Astrocyte (in vitro differentiated cells and primary cell): ENCODE measurements at regions not wholly inside any gene's neighbourhood (a gene's known extent, or its start where the extent isn't known, plus 50 kb on each side); places are given as distances from the start of the nearest gene placed in this dataset.

Source experiments
- DNase-seq: peaks from one replicate; pipeline ENCODE4 v3.0.0-alpha.2; 2010; ENCODE audit warnings: low read depth
- FAIRE-seq: peaks from 2 replicates; lab custom pipeline; 2011; peaks lifted over from hg19 to GRCh38; lab: Jason Lieb, UNC
- H2AFZ ChIP-seq: 2 replicates; pipeline ENCODE4 v1.6.0; 2012; ENCODE audit warnings: low read depth, low read length, inconsistent platforms
- H3K27ac ChIP-seq: 2 replicates; pipeline ENCODE4 v1.5.1; 2011; ENCODE audit warnings: low read depth, low read length, inconsistent platforms
- H3K27me3 ChIP-seq: 2 replicates; pipeline ENCODE4 v1.6.0; 2011; ENCODE audit warnings: low read length, inconsistent platforms; ENCODE audit not compliant: insufficient read depth
- H3K36me3 ChIP-seq: 2 replicates; pipeline ENCODE4 v1.5.1; 2011; ENCODE audit warnings: low read length, inconsistent platforms; ENCODE audit not compliant: insufficient read depth
- H3K4me1 ChIP-seq: 2 replicates; pipeline ENCODE4 v1.5.1; 2011; ENCODE audit warnings: low read length, inconsistent platforms; ENCODE audit not compliant: insufficient read depth
- H3K4me2 ChIP-seq: 2 replicates; pipeline ENCODE4 v1.6.0; 2012; ENCODE audit warnings: low read length, inconsistent platforms
- H3K4me3 ChIP-seq: 2 replicates; pipeline ENCODE4 v1.5.1; 2011; ENCODE audit warnings: low read depth, mild to moderate bottlenecking, low read length, inconsistent platforms; ENCODE audit not compliant: insufficient read depth
- H3K79me2 ChIP-seq: 2 replicates; pipeline ENCODE4 v1.6.0; 2012; ENCODE audit warnings: mild to moderate bottlenecking, low read length, inconsistent platforms; ENCODE audit not compliant: insufficient read depth
- H3K9ac ChIP-seq: 2 replicates; pipeline ENCODE4 v1.6.0; 2012; ENCODE audit warnings: mild to moderate bottlenecking, low read length, inconsistent platforms
- H3K9me3 ChIP-seq: 2 replicates; pipeline ENCODE4 v1.5.1; 2012; ENCODE audit warnings: low read depth, mild to moderate bottlenecking, low read length, inconsistent platforms; ENCODE audit not compliant: insufficient read depth
- H4K20me1 ChIP-seq: 2 replicates; pipeline ENCODE4 v1.6.0; 2012; ENCODE audit warnings: low read length, inconsistent platforms; ENCODE audit not compliant: insufficient read depth
- H3K27ac Mint-ChIP-seq: one replicate; pipeline ENCODE4 v1.8.0; 2021; ENCODE audit warnings: mild to moderate bottlenecking, mixed read lengths; ENCODE audit not compliant: unreplicated experiment
- H3K27me3 Mint-ChIP-seq: one replicate; pipeline ENCODE4 v1.8.0; 2021; ENCODE audit warnings: low read depth, mixed read lengths; ENCODE audit not compliant: unreplicated experiment
- H3K36me3 Mint-ChIP-seq: one replicate; pipeline ENCODE4 v1.8.0; 2021; ENCODE audit warnings: low read depth, mixed read lengths; ENCODE audit not compliant: unreplicated experiment
- H3K4me1 Mint-ChIP-seq: one replicate; pipeline ENCODE4 v1.8.0; 2021; ENCODE audit warnings: low read depth, mixed read lengths; ENCODE audit not compliant: unreplicated experiment
- H3K4me3 Mint-ChIP-seq: one replicate; pipeline ENCODE4 v1.8.0; 2021; ENCODE audit warnings: mild to moderate bottlenecking, moderate library complexity, mixed read lengths; ENCODE audit not compliant: unreplicated experiment
- H3K9me3 Mint-ChIP-seq: one replicate; pipeline ENCODE4 v1.8.0; 2021; ENCODE audit warnings: mild to moderate bottlenecking, mixed read lengths; ENCODE audit not compliant: unreplicated experiment
- CTCF ChIP-seq: IDR thresholded peaks from 2 replicates; pipeline ENCODE4 v1.5.1; 2011; ENCODE audit warnings: low read depth, mild to moderate bottlenecking, inconsistent platforms, low read length, moderate library complexity; ENCODE audit not compliant: insufficient read depth
- EZH2 ChIP-seq: IDR thresholded peaks from 2 replicates; pipeline ENCODE4 v1.6.1; 2012; ENCODE audit warnings: mild to moderate bottlenecking, low read length, inconsistent platforms; ENCODE audit not compliant: insufficient read depth

- no peak overlapping the region for H3K4me3 Mint-ChIP-seq
- H3K27me3 Mint-ChIP-seq: no peaks in the 10 kb centered on the region
- TF ChIP-seq CTCF (no peak), EZH2 (no peak)
- Histone ChIP-seq H3K4me3 (no peak overlapping the region), H3K36me3 (no peaks in the 10 kb centered on the region), H3K27ac (no peak overlapping the region), H3K9ac (no peak overlapping the region), H3K4me1 (no peaks in the 10 kb centered on the region), H3K9me3 (no peaks in the 10 kb centered on the region), H3K27me3 (no peaks in the 10 kb centered on the region), H3K4me2 (no peak overlapping the region), H2AFZ (no peak overlapping the region), H4K20me1 (no peaks in the 10 kb centered on the region), H3K79me2 (no peaks in the 10 kb centered on the region)
- H3K4me1 Mint-ChIP-seq: no peaks in the 10 kb centered on the region
- H3K36me3 Mint-ChIP-seq: no peaks in the 10 kb centered on the region
- H3K9me3 Mint-ChIP-seq: peaks cover 5% of the 10 kb centered on the region
- no peak overlapping the region for H3K27ac Mint-ChIP-seq
- FAIRE-seq (no peak), DNase-seq (no peak)
Measured at GRCh38 chr12:70176290-70176689, 66.9 kb upstream of the CNOT2 start.

GRCh38 chr12:70177631-70178030 lies 65.6 kb upstream of the CNOT2 start:
- H2AFZ ChIP-seq: no peak overlapping the region
- no peak overlapping the region for H3K9ac ChIP-seq
- H4K20me1 ChIP-seq: no peaks in the 10 kb centered on the region
- FAIRE-seq: no peak
- H3K4me3 ChIP-seq: no peak overlapping the region
- no peak for DNase-seq
- no peaks in the 10 kb centered on the region for H3K4me1 ChIP-seq
- Mint-ChIP-seq H3K27ac (no peak overlapping the region), H3K36me3 (no peaks in the 10 kb centered on the region), H3K4me1 (no peaks in the 10 kb centered on the region), H3K9me3 (peaks cover 5% of the 10 kb centered on the region), H3K27me3 (no peaks in the 10 kb centered on the region), H3K4me3 (no peak overlapping the region)
- TF ChIP-seq EZH2: no peak
- TF ChIP-seq CTCF: no peak
- no peaks in the 10 kb centered on the region for H3K27me3 ChIP-seq
- H3K79me2 ChIP-seq: no peaks in the 10 kb centered on the region
- H3K9me3 ChIP-seq: no peaks in the 10 kb centered on the region
- H3K36me3 ChIP-seq: no peaks in the 10 kb centered on the region
- no peak overlapping the region for H3K27ac ChIP-seq
- no peak overlapping the region for H3K4me2 ChIP-seq

- no peak overlapping the region for H3K27ac ChIP-seq
- Mint-ChIP-seq H3K9me3 (peaks cover 8% of the 10 kb centered on the region), H3K4me3 (no peak overlapping the region), H3K27ac (no peak overlapping the region), H3K36me3 (no peaks in the 10 kb centered on the region), H3K4me1 (no peaks in the 10 kb centered on the region), H3K27me3 (no peaks in the 10 kb centered on the region)
- H3K9me3 ChIP-seq: no peaks in the 10 kb centered on the region
- no peak overlapping the region for H3K4me3 ChIP-seq
- H3K9ac ChIP-seq: no peak overlapping the region
- no peak for TF ChIP-seq CTCF
- FAIRE-seq: no peak
- no peaks in the 10 kb centered on the region for H4K20me1 ChIP-seq
- H2AFZ ChIP-seq: no peak overlapping the region
- DNase-seq: no peak
- no peak overlapping the region for H3K4me2 ChIP-seq
- no peaks in the 10 kb centered on the region for H3K27me3 ChIP-seq
- no peaks in the 10 kb centered on the region for H3K4me1 ChIP-seq
- H3K79me2 ChIP-seq: no peaks in the 10 kb centered on the region
- no peaks in the 10 kb centered on the region for H3K36me3 ChIP-seq
Measured at GRCh38 chr12:70178038-70178437, 65.2 kb upstream of the CNOT2 start.
